ENCODE measurements at regions not wholly inside any gene's neighbourhood (a gene's known extent, or its start where the extent isn't known, plus 50 kb on each side); places are given as distances from the start of the nearest gene placed in this dataset.

- no peak for TF ChIP-seq ZNF121 (CRISPR knock-in tag; IDR thresholded peaks at IDR 0.05)
- no peak for TF ChIP-seq USF2 (IDR thresholded peaks at IDR 0.05; ENCODE audit: low read depth, low read length)
- no peak for TF ChIP-seq USF2 (CRISPR knock-in tag; IDR thresholded peaks at IDR 0.05; ENCODE audit: borderline replicate concordance)
- no peak for TF ChIP-seq ZNF407 (CRISPR knock-in tag; IDR thresholded peaks at IDR 0.05; ENCODE audit: not compliant biosample characterization)
Measured at GRCh38 chr2:156752042-156752441, 315.9 kb downstream of the GPD2 start.

Data from HepG2 (cell line).